ENCODE measurements at regions not wholly inside any gene's neighbourhood (a gene's known extent, or its start where the extent isn't known, plus 50 kb on each side); places are given as distances from the start of the nearest gene placed in this dataset.
"Not testable (repeated sequence)": the region's sequence is repeated elsewhere in the genome, so short reads cannot be mapped to it uniquely, and the experiment has no call there.

DNA sequence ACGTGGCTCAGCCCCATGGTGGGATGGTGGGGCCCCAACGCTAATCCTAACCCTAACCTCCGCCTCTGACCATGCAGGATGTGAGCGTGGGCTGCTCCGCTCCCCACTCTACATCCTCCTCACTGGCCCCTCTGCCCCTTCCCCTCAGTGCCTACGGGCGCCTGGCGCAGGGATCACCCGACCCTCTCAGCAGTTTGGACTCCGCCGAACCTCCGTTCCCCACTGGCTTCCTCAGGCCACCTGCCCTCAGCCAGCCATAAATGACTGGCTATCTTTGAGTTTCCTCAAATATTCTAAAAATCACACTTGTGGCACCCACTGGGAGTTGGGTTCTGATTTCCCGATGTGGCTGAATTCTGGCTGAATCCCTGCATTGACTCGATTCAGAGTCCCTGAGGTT, 154.2 kb downstream of the NPIPB11 start:
- H3K4me3 ChIP-seq (ENCODE audit: insufficient read depth, low read length, poor library complexity, severe bottlenecking); H2AFZ ChIP-seq (ENCODE audit: low read depth, low read length, severe bottlenecking); H3K27ac ChIP-seq (ENCODE audit: low read depth, low read length); H3K27me3 ChIP-seq (ENCODE audit: low read length); H3K9me2 ChIP-seq (replicated peaks; ENCODE audit: insufficient read depth, low read length); H3K4me2 ChIP-seq (ENCODE audit: low read depth, low read length, poor library complexity, severe bottlenecking); H3K9ac ChIP-seq (ENCODE audit: low read length); H3K79me2 ChIP-seq (ENCODE audit: insufficient read depth, low read length); H3K36me3 ChIP-seq (ENCODE audit: low read length); H4K20me1 ChIP-seq (ENCODE audit: low read depth, low read length); H3K9me3 ChIP-seq (ENCODE audit: insufficient read depth, low read length); H3F3A ChIP-seq (ENCODE audit: insufficient read depth): not testable (repeated sequence)

DNA sequence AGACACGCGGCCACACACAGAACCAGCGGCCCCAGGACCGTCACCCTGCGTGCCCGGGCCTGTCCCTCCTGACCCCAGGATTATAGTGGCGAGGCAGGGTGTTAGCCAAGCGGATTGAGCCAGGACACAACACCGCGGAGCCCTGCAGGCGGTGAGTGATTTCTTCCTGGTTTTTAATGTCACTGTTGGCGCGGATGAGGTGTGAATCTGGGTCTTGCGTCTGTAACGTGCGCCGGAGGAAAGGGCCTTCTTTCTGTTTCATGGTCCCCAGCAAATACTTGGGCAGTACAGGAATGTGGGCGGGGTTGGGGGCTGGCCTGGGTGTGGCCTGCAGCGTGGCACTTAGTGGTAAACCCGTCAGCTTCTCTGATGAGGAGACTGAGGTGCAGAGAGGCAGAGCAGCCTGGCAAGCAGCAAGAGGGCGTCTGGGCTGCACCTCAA, 154.9 kb downstream of the NPIPB11 start:
- not testable (repeated sequence) for H2AFZ ChIP-seq (ENCODE audit: low read depth, low read length, severe bottlenecking); H3K27me3 ChIP-seq (ENCODE audit: low read length); H3K4me2 ChIP-seq (ENCODE audit: low read depth, low read length, poor library complexity, severe bottlenecking); H3K79me2 ChIP-seq (ENCODE audit: insufficient read depth, low read length); H3K9ac ChIP-seq (ENCODE audit: low read length); H3F3A ChIP-seq (ENCODE audit: insufficient read depth); H3K9me3 ChIP-seq (ENCODE audit: insufficient read depth, low read length); H3K36me3 ChIP-seq (ENCODE audit: low read length); H3K9me2 ChIP-seq (replicated peaks; ENCODE audit: insufficient read depth, low read length); H3K27ac ChIP-seq (ENCODE audit: low read depth, low read length); H3K4me3 ChIP-seq (ENCODE audit: insufficient read depth, low read length, poor library complexity, severe bottlenecking); H4K20me1 ChIP-seq (ENCODE audit: low read depth, low read length)

DNA sequence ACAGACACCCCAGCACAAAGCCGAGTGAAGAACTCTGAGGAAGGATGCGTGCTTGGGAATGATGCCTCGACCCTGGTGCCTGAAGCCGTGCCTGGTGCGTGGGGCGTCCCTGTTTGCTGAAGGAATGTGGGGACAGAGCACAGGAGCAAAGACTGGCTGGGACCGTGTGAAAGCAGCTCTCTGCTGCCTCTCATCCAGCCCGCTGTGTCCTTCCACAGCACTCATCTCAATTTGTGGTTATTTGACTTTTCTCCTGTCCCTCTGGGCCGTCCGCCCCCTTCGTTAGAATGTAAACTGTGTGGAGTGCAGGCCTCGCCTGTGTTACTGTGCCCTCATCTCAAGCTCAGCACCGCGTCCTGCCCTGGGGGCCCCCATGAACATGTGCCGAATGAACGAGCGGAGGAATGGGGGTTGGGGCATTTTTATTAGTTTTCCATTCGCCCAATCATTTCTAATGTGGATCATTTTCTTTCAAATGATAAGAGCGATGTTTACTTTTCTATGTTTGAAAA, 155.5 kb downstream of the NPIPB11 start:
- not testable (repeated sequence) for H3K9me3 ChIP-seq (ENCODE audit: insufficient read depth, low read length); H3K36me3 ChIP-seq (ENCODE audit: low read length); H4K20me1 ChIP-seq (ENCODE audit: low read depth, low read length); H3K9me2 ChIP-seq (replicated peaks; ENCODE audit: insufficient read depth, low read length); H3F3A ChIP-seq (ENCODE audit: insufficient read depth); H3K4me2 ChIP-seq (ENCODE audit: low read depth, low read length, poor library complexity, severe bottlenecking); H3K9ac ChIP-seq (ENCODE audit: low read length); H3K4me3 ChIP-seq (ENCODE audit: insufficient read depth, low read length, poor library complexity, severe bottlenecking); H2AFZ ChIP-seq (ENCODE audit: low read depth, low read length, severe bottlenecking); H3K27ac ChIP-seq (ENCODE audit: low read depth, low read length); H3K27me3 ChIP-seq (ENCODE audit: low read length); H3K79me2 ChIP-seq (ENCODE audit: insufficient read depth, low read length)

DNA sequence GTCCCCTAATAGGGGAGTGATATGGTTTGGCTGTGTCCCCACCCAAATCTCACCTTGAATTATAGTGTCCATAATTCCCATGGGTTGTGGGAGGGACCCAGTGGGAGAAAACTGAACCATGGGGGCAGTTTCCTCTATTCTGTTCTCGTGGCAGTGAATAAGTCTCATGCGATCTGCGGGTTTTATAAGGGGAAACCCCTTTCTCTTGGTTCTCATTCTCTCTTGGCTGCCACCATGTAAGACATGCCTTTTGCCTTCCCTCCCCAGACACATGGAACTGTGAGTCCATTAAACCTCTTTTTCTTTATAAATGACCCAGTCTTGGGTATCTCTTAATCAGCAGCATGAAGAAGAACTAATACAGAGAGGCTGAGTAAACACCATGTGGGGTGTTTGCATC, 156.0 kb downstream of the NPIPB11 start:
- H3K9ac ChIP-seq (ENCODE audit: low read length); H3K4me2 ChIP-seq (ENCODE audit: low read depth, low read length, poor library complexity, severe bottlenecking); H3K36me3 ChIP-seq (ENCODE audit: low read length); H3K9me2 ChIP-seq (replicated peaks; ENCODE audit: insufficient read depth, low read length); H4K20me1 ChIP-seq (ENCODE audit: low read depth, low read length); H3K27ac ChIP-seq (ENCODE audit: low read depth, low read length); H3F3A ChIP-seq (ENCODE audit: insufficient read depth); H2AFZ ChIP-seq (ENCODE audit: low read depth, low read length, severe bottlenecking); H3K9me3 ChIP-seq (ENCODE audit: insufficient read depth, low read length); H3K4me3 ChIP-seq (ENCODE audit: insufficient read depth, low read length, poor library complexity, severe bottlenecking); H3K27me3 ChIP-seq (ENCODE audit: low read length); H3K79me2 ChIP-seq (ENCODE audit: insufficient read depth, low read length): not testable (repeated sequence)

DNA sequence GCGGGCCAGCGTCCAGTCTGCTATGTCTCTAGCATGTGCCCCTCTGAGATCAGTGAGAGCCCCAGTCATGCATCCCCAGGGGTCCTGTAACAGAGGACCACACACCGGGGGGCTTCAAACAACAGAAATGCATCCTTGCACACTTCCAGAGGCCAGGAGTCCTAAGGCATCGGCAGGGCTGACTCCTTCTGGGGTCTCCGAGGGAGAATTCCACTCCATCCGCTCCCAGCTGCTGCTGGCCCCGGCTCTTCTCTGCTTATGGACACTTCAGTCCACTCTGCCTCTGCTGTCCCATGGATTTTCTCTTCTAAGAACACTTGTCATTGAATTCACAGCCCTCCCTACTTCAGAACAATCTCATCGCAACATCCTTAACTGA, 157.6 kb downstream of the NPIPB11 start:
- not testable (repeated sequence) for H3K79me2 ChIP-seq (ENCODE audit: insufficient read depth, low read length); H3K4me3 ChIP-seq (ENCODE audit: insufficient read depth, low read length, poor library complexity, severe bottlenecking); H3K9me3 ChIP-seq (ENCODE audit: insufficient read depth, low read length); H2AFZ ChIP-seq (ENCODE audit: low read depth, low read length, severe bottlenecking); H4K20me1 ChIP-seq (ENCODE audit: low read depth, low read length); H3F3A ChIP-seq (ENCODE audit: insufficient read depth); H3K9me2 ChIP-seq (replicated peaks; ENCODE audit: insufficient read depth, low read length); H3K27me3 ChIP-seq (ENCODE audit: low read length); H3K27ac ChIP-seq (ENCODE audit: low read depth, low read length); H3K9ac ChIP-seq (ENCODE audit: low read length); H3K4me2 ChIP-seq (ENCODE audit: low read depth, low read length, poor library complexity, severe bottlenecking); H3K36me3 ChIP-seq (ENCODE audit: low read length)

DNA sequence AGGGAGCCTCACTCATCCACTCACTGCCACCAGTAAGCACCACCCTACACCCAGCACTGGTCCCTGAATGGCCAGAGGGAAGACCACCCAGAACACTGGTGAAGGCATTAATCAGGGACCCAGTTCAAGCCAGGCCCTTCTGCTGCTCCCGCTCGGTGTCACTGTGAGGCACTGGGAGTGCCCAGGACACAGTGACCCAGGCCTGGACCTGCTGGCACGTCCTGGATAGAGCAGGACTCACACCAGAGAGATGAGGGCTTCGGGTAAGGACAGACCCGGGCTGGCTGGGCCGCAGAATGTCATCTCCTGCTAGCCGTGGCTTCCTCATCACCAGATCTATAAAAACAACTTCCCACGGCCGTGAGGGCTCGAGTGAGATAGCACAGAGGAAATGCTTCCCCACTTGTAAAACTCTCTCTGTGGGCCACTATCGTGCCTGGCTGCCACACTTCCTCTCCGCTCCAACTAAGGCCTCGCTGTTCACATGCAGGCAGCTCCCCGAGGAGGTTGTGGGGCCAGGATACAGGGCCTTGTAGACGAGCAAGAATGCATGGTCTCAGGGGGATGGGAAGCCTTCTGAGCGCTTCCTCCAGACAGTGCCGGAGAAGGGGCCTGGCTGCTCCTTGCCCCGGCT, 158.1 kb downstream of the NPIPB11 start:
- not testable (repeated sequence) for H3K9ac ChIP-seq (ENCODE audit: low read length); H4K20me1 ChIP-seq (ENCODE audit: low read depth, low read length); H3K36me3 ChIP-seq (ENCODE audit: low read length); H3K4me2 ChIP-seq (ENCODE audit: low read depth, low read length, poor library complexity, severe bottlenecking); H3K9me2 ChIP-seq (replicated peaks; ENCODE audit: insufficient read depth, low read length); H3K27ac ChIP-seq (ENCODE audit: low read depth, low read length); H3K9me3 ChIP-seq (ENCODE audit: insufficient read depth, low read length); H3K79me2 ChIP-seq (ENCODE audit: insufficient read depth, low read length); H3K27me3 ChIP-seq (ENCODE audit: low read length); H3F3A ChIP-seq (ENCODE audit: insufficient read depth); H2AFZ ChIP-seq (ENCODE audit: low read depth, low read length, severe bottlenecking); H3K4me3 ChIP-seq (ENCODE audit: insufficient read depth, low read length, poor library complexity, severe bottlenecking)

DNA sequence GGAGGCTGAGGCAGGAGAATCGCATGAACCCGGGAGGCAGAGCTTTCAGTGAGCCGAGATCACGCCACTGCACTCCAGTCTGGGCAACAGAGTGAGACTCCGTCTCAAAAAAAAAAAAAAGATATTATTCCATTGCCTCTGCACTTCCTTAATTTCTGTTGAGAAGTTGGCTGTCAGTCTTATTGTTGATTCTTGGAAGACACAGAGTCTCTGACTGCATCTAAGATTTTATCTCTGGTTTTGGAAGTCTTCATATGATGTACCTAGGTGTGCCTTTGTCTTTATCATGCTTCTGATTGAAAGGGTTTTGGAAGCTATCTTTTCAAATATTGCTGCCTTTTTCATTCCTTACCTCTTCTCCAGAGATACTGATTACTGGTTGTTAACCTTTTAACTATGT, 160.4 kb downstream of the NPIPB11 start:
- not testable (repeated sequence) for H3K4me3 ChIP-seq (ENCODE audit: insufficient read depth, low read length, poor library complexity, severe bottlenecking); H3K9ac ChIP-seq (ENCODE audit: low read length); H3K4me2 ChIP-seq (ENCODE audit: low read depth, low read length, poor library complexity, severe bottlenecking); H4K20me1 ChIP-seq (ENCODE audit: low read depth, low read length); H3K9me2 ChIP-seq (replicated peaks; ENCODE audit: insufficient read depth, low read length); H3F3A ChIP-seq (ENCODE audit: insufficient read depth); H3K36me3 ChIP-seq (ENCODE audit: low read length); H3K27ac ChIP-seq (ENCODE audit: low read depth, low read length); H3K9me3 ChIP-seq (ENCODE audit: insufficient read depth, low read length); H3K79me2 ChIP-seq (ENCODE audit: insufficient read depth, low read length); H3K27me3 ChIP-seq (ENCODE audit: low read length); H2AFZ ChIP-seq (ENCODE audit: low read depth, low read length, severe bottlenecking)
